ENCODE measurements at regions not wholly inside any gene's neighbourhood (a gene's known extent, or its start where the extent isn't known, plus 50 kb on each side); places are given as distances from the start of the nearest gene placed in this dataset.
"Not testable (repeated sequence)": the region's sequence is repeated elsewhere in the genome, so short reads cannot be mapped to it uniquely, and the experiment has no call there.

DNA sequence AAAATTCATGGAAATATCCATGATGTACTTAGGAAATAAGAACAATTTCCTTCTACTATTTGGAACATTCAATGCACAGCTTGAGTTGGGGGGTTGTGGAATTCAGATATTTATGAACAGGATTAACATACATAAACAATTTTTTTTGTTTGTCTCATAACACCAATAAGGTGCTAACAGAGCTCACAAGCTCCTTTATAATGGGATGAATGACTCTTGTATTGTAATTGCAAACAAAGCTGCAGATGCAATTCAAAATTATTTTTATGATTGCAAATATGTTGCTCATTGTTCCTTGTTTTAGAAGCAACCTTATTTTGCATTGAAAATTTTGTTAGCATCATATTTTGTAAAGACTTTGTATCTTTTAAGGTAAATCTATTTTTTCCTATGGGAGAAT lies 265.7 kb downstream of the PCDH17 start:
- H3K27ac Mint-ChIP-seq (ENCODE audit: unreplicated experiment): no peak overlapping the region
- no peaks in the 10 kb centered on the region for H3K27me3 Mint-ChIP-seq (ENCODE audit: unreplicated experiment)
- H3K4me3 Mint-ChIP-seq (ENCODE audit: low read depth, unreplicated experiment): no peak overlapping the region
- TF ChIP-seq, protein P1, sequence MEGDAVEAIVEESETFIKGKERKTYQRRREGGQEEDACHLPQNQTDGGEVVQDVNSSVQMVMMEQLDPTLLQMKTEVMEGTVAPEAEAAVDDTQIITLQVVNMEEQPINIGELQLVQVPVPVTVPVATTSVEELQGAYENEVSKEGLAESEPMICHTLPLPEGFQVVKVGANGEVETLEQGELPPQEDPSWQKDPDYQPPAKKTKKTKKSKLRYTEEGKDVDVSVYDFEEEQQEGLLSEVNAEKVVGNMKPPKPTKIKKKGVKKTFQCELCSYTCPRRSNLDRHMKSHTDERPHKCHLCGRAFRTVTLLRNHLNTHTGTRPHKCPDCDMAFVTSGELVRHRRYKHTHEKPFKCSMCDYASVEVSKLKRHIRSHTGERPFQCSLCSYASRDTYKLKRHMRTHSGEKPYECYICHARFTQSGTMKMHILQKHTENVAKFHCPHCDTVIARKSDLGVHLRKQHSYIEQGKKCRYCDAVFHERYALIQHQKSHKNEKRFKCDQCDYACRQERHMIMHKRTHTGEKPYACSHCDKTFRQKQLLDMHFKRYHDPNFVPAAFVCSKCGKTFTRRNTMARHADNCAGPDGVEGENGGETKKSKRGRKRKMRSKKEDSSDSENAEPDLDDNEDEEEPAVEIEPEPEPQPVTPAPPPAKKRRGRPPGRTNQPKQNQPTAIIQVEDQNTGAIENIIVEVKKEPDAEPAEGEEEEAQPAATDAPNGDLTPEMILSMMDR (IDR thresholded peaks at IDR 0.05; ENCODE audit: unreplicated experiment): no peak
- no peaks in the 10 kb centered on the region for H3K36me3 Mint-ChIP-seq (ENCODE audit: insufficient read depth, unreplicated experiment)
- no peaks in the 10 kb centered on the region for H3K4me1 Mint-ChIP-seq (ENCODE audit: low read depth, unreplicated experiment)
- CTCF ChIA-PET: no interaction called here
- no peak for DNase-seq
- no peaks in the 10 kb centered on the region for H3K9me3 Mint-ChIP-seq (ENCODE audit: low read depth, unreplicated experiment)
- intact Hi-C loops (cut with micrococcal nuclease; ENCODE audit: unreplicated experiment): no loop called here
- BruUV-seq (replicated peaks): no TSS peak

DNA sequence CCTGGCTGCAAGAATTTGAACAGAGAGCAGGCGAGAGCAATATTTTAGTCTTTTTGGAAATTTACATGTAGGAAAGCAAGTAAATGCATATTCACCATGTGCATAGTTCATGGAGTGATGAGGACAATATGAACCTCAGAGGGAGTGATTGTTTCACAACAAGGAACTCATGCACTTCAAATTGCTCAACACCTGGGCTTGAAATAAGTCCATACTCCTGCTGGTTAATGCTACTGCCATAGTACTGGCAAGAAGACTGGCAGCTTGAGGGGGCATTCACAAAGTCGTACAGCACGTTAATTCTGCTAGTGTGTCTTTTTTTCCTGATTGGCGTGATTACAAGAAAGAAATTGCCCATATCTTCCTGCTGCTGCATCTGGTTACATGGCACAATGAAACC lies 267.6 kb downstream of the PCDH17 start:
- Mint-ChIP-seq H3K9me3 (ENCODE audit: low read depth, unreplicated experiment) (no peaks in the 10 kb centered on the region), H3K27me3 (ENCODE audit: unreplicated experiment) (no peaks in the 10 kb centered on the region), H3K27ac (ENCODE audit: unreplicated experiment) (no peak overlapping the region), H3K4me1 (ENCODE audit: low read depth, unreplicated experiment) (no peaks in the 10 kb centered on the region), H3K4me3 (ENCODE audit: low read depth, unreplicated experiment) (no peak overlapping the region), H3K36me3 (ENCODE audit: insufficient read depth, unreplicated experiment) (no peaks in the 10 kb centered on the region)
- intact Hi-C loops (cut with micrococcal nuclease; ENCODE audit: unreplicated experiment): no loop called here
- CTCF ChIA-PET: no interaction called here
- no TSS peak for BruUV-seq (replicated peaks)
- DNase-seq: no peak
- TF ChIP-seq, protein P1 (IDR thresholded peaks at IDR 0.05; ENCODE audit: unreplicated experiment): no peak

- DNase-seq; H3K27ac Mint-ChIP-seq (ENCODE audit: unreplicated experiment); H3K27me3 Mint-ChIP-seq (ENCODE audit: unreplicated experiment); BruUV-seq (replicated peaks); H3K4me1 Mint-ChIP-seq (ENCODE audit: low read depth, unreplicated experiment); H3K4me3 Mint-ChIP-seq (ENCODE audit: low read depth, unreplicated experiment); H3K9me3 Mint-ChIP-seq (ENCODE audit: low read depth, unreplicated experiment); intact Hi-C loops (cut with micrococcal nuclease; ENCODE audit: unreplicated experiment); CTCF ChIA-PET; H3K36me3 Mint-ChIP-seq (ENCODE audit: insufficient read depth, unreplicated experiment): not testable (repeated sequence)
These were observed 278.3 kb downstream of the PCDH17 start for GRCh38 chr13:57909833-57910232.

DNA sequence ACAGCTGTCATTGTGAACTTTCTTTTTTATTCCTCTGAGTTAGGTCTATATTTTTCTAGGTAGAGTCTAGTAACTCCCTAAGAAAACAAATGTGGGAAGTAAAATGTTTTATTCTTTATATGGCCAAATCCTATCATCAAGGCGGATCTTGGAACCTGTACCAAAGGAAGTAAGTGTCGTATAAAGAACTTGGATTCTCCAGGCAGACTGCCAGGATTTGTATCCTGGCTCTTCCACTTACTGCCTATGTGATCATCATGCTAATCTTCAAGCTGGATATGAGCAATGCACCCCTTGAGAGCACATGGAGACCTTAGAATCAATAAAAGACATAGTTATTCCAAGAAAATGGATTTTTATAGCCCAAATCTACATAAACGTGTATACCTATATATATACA lies 286.5 kb downstream of the PCDH17 start:
- Mint-ChIP-seq H3K4me1 (ENCODE audit: low read depth, unreplicated experiment) (no peaks in the 10 kb centered on the region), H3K4me3 (ENCODE audit: low read depth, unreplicated experiment) (no peak overlapping the region), H3K27ac (ENCODE audit: unreplicated experiment) (no peak overlapping the region), H3K36me3 (ENCODE audit: insufficient read depth, unreplicated experiment) (no peaks in the 10 kb centered on the region), H3K27me3 (ENCODE audit: unreplicated experiment) (no peaks in the 10 kb centered on the region), H3K9me3 (ENCODE audit: low read depth, unreplicated experiment) (no peaks in the 10 kb centered on the region)
- TF ChIP-seq, protein P1 (IDR thresholded peaks at IDR 0.05; ENCODE audit: unreplicated experiment): no peak
- CTCF ChIA-PET: no interaction called here
- intact Hi-C loops (cut with micrococcal nuclease; ENCODE audit: unreplicated experiment): no loop called here
- DNase-seq: no peak
- no TSS peak for BruUV-seq (replicated peaks)

DNA sequence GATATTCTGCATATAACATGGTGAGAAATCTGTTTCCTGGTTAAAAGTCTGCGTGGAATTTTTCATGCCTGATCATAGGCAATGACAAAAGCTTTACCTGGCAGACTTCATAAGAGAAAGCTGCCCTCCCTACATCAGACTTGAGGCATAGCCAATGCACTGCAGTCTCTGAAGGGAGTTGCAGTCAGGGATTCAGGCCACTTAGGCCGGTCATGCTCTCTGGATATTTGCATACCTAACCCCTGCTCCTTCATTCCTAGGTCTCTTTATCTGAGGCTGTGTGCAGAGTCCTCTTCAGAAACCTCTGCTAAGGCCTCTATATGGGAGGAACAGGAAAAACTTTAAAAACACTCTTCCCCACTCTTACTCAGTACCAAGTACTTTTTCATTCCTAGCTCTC lies 287.4 kb downstream of the PCDH17 start:
- H3K27ac Mint-ChIP-seq (ENCODE audit: unreplicated experiment): no peak overlapping the region
- no peak for DNase-seq
- TF ChIP-seq, protein P1 (IDR thresholded peaks at IDR 0.05; ENCODE audit: unreplicated experiment): no peak
- no peaks in the 10 kb centered on the region for H3K4me1 Mint-ChIP-seq (ENCODE audit: low read depth, unreplicated experiment)
- CTCF ChIA-PET: no interaction called here
- H3K4me3 Mint-ChIP-seq (ENCODE audit: low read depth, unreplicated experiment): no peak overlapping the region
- no peaks in the 10 kb centered on the region for H3K36me3 Mint-ChIP-seq (ENCODE audit: insufficient read depth, unreplicated experiment)
- BruUV-seq (replicated peaks): no TSS peak
- no peaks in the 10 kb centered on the region for H3K27me3 Mint-ChIP-seq (ENCODE audit: unreplicated experiment)
- intact Hi-C loops (cut with micrococcal nuclease; ENCODE audit: unreplicated experiment): no loop called here
- no peaks in the 10 kb centered on the region for H3K9me3 Mint-ChIP-seq (ENCODE audit: low read depth, unreplicated experiment)
